Smooth muscle cell of the brain vasculature (primary cell): ENCODE measurements at regions not wholly inside any gene's neighbourhood (a gene's known extent, or its start where the extent isn't known, plus 50 kb on each side); places are given as distances from the start of the nearest gene placed in this dataset.
"Not testable (repeated sequence)": the region's sequence is repeated elsewhere in the genome, so short reads cannot be mapped to it uniquely, and the experiment has no call there.

Experiments
- DNase-seq: peaks from one replicate; pipeline ENCODE4 v3.0.0-alpha.2; 2012; ENCODE audit warnings: low read depth, low spot score

DNA sequence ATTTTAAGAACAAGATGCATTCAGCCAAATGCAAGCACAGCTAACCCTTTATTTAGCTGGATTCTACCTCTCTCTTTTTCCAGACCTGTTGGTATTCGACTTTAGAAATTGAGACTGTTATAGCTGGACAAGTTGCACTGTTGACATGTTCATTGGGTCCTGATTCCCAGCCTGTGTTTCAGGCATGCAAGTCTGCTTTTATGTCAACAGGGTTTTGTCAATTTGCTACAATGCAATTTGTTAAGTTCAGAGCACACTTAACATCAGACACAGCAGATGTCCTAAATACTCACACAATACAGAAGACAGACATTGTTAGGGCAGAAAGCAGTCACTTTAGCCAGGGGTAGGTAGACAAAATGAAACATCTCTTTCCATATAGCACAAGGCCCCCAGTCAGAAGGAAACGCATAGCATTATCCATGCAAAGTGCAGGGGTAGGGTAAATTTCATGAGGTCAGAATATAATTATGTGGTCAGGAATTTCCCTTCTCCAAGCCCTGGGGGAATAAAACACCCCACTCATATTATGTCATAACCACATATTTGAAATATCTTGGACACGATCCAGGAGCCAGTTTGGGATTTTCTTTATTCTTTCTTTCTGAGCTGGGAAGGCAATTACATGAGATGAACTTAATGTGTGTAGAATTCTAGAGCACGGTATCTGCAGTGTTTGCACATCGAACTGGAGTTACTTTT, 504.1 kb downstream of the NTRK3 start:
- DNase-seq: peak; percentile 36

DNA sequence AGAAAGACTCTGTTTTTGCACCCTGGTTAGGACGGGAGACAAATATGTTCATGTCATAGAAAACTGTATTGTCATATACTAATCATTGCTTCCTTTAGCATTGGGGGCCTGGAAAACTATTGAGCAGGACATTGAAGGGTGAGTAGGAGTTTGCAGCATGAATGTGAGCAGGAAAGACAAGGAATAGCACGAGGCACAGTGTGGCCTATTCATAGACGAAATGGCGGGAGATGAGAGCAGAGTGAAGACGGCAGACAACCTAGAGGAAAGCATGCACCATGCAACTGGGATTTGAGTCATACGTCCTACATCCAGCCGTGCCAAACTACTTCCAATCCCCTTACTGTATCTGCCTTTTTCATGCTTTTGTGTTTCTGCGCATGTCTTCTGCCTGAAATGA, 508.1 kb downstream of the NTRK3 start:
- DNase-seq: no peak

DNA sequence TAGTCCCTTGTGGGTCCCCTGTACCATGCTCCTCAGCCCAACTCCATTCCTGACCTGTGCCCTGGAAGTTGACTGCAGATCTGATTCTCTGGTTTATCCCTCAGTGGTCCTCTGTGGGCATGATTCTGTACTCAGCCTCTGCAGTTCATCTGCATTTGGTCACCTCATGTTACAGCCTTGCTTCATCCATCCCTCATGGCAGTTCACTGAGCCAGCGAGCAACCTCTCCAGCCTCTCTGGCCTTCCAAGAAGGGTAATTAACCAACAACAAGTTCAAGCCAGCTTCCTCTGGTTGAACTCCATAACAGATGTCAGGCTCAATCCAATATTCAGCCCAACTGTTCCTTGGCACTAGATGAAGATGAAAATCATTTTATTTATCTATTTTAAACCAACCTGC, 509.5 kb downstream of the NTRK3 start:
- no peak for DNase-seq

DNA sequence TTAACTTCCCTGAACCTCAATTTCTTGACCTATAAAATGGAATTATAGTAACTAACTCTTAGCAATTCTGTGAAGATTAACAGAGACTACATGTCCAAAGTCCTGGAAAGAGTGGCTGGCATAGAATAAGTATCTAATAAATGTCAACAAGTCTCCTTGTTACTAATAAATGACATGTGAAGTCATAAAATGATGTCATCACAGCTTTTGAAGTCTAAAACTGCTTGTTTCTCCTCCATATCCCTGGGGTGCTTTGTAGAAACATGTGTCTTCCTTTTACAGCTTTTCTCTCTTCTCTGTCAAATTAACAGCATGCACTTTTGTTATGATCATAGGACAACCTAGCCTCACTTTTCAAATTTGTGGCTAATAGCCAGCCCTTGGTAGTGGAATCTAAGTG, 510.2 kb downstream of the NTRK3 start:
- no peak for DNase-seq

DNA sequence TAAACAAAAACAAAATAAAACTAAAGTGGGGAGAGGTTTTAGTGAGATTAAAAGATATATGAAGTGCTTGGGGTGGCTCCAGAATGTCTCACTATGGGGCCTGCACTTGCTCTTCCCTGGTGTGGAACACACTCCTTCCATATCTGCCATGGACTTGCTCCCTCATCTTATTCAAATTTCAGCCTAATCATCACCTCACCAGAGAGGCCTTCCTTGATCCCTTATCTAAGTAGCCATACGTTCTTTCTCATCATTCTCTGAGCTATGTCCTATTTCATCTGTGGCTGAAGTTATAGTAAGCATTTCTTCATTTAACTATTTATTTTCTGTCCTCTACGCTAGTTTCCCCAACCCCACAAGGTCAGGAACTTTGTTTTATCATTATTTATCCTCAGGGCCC, 511.7 kb downstream of the NTRK3 start:
- DNase-seq: no peak

DNA sequence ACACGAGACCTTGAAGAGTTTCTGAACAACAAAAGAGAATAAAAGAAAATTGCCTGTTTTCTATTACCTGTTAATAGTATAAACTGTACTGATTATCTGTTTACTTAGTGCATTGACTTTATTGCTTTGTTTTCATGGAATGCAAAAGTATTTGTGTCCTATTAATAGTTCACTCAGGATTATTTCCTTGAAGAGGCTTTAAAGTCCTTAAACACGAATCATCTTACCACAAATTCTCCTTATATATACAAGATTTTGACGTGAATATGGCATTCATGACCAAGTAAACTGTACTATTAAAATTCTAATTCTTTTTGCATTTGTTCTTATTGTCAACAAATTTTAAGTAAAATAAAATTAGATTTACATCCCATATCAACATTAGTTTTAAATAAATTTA, 513.0 kb downstream of the NTRK3 start:
- DNase-seq: no peak

DNA sequence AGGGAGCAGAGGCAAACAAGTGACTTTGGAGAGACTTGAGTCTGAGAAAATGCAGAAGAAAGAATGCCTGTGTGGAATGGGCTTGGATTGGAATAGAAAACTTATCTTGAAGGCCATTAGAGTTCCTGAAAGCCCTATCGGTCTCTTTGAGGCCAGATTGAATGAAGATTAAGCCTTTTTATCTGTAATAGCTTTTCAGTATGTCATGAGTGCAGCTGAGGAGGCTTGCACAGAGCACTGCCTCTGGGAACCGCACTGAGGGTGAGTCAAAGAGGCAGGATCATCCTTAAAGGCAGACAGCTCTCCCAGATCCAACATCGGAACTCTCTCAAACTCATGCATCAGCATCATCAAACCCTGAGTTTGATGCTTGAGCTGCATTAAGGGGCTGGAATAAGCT, 515.2 kb downstream of the NTRK3 start:
- no peak for DNase-seq

DNA sequence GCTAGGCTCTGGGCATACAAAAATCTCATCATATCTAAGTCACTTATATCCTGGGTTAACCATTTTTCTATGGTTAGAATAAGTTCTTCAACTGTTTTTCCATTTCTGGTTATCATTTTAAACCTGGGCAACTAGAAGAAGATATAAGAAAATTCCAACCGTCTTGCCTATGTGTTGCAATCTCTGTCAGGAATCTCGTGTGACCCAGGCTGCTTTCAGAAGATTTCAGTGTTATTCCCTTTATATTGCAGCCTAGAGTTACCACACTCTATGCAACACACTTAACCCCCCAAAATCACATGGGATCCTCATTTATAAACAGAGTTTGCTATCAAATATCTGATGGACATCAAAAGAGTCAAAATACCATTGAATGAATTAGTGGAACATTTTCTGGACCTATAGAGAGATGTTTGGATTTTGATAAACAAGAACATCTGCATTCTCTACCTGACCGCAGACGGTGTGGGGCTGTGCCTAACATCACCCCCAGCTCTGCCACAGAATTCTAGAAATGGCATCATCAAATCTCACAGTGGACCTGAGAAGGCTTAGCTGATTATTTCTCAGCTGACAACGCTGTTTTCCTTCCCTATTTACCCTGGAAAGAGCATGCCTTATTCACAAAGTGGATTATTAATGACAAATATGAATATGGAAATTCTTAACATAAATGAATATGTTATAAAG, 515.7 kb downstream of the NTRK3 start:
- no peak for DNase-seq

DNA sequence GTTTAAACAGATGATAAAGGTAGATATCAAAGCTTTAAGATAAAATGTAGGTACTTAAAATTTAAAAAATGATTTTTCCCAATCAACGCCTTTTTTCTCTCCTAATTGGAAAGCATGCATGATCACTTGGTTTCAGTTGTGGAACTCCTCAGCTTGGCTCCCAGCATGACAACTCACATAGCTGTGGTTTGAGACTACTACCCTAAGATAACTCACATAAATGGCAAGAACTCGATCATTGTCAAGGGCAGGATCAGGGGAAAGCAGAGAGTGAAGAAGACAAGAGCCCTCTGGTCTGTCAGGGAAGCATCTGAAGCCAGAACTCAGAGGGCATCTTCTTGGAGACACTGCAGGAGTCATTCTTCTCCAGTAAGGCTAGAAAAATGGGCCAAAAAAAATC, 516.7 kb downstream of the NTRK3 start:
- no peak for DNase-seq

DNA sequence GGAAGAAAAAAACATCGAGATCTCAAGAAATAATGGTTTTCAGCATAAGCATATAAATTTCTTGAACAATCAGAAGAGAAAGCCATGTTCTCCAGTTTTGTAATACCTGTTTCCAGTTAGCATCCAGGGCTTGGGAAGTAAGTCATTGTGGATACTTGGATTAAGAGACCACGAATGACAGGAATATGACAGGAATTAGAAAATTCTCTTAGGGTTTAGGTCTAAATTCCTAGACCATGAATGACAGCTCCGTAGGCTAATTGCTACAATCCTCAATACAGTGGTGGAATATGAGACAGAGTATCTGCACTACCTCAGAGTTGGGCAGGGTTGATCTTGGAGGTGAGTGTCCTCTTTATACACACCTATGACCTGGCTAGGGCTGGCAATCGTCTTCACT, 517.5 kb downstream of the NTRK3 start:
- DNase-seq: no peak

DNA sequence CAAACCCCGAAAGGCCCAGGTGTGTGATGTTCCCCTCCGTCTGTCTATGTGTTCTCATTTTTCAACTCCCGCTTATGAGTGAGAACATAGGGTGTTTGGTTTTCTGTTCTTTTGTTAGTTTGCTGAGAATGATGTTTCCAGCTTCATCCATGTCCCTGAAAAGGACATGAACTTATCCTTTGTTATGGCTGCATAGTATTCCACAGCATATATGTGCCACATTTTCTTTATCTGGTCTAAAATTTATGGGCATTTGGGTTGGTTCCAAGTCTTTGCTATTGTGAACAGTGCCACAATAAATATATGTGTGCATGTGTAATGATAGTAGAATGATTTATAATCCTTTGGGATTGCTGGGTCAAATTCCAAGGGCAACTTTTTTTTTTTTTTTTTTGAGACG, 519.1 kb downstream of the NTRK3 start:
- DNase-seq: not testable (repeated sequence)

DNA sequence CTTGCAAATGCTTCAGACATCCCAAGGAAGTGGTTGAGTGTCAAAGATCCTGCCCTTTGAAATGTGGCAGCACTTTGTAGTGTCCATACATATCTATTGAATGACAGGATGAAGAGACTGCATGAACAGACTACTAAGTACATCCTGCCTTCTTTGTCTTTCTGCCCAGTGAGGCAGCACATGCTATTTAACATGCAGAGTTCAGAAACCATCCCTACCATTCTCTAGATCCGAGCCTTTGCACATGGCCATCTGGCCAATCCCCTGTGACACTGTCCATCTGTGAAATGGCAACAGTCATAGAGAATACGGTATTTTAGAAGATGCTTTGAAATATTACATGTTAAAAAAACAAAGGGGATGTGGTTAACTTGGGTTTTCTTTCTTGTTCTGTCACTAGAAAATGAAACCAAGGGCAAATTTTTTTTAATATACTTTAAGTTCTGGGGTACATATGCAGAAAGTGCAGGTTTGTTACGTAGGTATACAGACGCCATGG, 519.6 kb downstream of the NTRK3 start:
- DNase-seq: no peak

DNA sequence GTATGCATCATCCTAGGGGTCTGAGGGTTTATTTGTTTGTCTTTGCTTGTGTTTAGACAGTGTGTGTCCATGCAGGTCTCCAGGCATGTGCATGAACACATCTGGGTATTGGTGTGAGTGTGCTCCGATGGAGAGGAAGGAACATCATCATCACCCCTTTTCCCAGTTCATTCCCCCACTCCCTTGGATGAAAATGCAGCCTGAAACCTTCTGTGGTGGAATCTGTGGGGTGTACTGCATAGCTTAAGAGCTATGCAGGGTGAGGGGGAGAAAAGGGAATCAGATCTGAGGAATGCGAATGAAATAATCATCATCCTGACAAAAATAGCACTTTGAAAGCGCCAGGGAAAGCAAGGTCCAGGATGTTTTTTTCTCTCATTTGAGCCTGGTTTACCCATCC, 520.1 kb downstream of the NTRK3 start:
- DNase-seq: no peak

DNA sequence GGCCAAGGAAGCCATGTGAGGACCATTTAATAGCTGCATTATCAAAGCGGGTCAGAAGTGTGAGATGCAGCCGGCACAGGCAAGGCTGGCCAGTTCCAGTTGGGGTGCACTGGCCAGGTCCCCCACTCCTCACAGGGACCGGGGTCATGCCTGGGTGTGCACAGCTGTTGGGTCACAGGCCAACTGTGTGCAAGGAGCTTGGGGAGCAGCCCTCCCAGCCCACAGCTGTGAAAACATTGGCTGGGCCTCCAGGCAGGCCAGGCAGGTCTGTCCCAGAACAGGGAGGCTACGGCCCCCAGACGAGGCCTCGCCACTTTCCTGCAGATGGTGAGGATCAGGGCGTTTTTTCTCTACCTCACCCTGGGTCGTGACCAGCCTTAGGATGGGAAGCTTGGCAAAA, 521.0 kb downstream of the NTRK3 start:
- no peak for DNase-seq

DNA sequence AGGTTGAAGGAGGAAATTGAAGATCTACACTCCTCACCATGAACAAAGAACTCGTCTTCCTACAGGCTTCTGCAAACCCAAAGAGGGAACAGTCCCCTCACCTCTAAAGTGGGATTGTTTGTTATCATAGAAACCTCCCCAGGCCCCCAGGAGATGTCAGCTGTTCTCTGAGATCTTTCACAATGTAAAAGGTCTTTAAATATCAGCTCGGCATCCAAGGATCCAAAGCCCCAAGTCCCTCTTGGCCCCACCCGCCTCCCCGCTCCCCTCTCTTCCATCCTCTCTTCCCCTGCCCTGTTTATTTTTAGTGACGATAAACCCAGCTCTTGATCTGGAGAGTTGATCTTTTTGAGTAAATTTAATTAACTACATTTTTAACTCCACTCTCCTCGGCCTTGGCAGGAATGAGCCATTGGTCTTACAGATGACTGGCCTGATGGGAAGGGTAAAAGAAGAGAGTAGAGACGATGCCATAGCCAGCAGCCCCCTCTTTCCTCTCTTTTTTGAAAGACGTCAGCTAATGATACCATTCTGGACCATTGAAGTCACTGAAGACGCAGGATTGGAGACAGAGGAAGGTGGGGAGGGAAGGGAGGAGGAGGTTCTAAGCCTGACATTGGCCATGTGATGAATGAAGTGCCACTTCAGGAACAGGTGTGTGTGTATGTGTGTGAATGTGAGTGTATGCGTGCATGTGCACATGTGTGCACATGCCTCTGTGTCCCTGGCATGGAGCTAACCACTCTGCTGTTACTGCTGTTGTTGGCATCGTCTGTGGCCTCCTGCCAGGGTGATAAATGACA, 521.8 kb downstream of the NTRK3 start:
- DNase-seq: no peak

DNA sequence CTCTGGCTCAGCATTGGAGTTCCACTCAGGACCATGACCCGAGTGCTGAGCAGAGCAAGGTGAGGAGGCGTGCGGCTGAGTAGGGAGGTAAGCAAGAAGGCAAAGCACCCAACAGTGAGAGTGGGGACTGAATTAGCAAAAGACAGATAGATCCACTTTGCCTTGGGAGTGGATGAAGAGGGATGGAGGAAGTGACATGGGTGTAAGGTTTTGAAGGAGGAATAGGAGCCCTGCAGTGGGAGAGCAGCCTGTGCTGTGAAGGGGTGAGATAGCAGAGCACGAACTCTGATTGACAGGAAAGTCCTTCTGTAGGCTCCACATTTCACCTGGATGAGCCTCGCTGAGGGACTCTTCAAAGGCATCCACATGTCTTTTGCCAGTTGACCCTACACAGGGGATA, 522.6 kb downstream of the NTRK3 start:
- DNase-seq: no peak

DNA sequence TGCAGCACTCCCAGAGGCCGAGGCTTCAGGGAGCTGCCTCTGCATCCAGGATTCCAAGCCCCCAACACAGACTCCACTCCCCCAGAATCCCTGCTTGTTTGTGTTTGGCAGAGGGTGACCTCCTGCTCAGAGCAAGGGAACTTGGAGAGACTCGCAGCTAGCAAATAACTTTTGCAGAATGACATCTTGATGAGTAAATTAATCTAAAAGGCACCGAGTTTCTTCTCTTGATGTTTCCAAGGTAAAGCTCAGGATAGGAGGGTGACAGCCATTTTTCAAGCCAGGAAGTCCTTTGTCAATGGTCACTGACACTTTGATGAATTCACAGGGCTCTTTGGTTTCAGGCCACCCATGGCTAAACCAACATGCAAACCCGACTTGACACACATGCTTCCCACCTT, 523.0 kb downstream of the NTRK3 start:
- DNase-seq: no peak

DNA sequence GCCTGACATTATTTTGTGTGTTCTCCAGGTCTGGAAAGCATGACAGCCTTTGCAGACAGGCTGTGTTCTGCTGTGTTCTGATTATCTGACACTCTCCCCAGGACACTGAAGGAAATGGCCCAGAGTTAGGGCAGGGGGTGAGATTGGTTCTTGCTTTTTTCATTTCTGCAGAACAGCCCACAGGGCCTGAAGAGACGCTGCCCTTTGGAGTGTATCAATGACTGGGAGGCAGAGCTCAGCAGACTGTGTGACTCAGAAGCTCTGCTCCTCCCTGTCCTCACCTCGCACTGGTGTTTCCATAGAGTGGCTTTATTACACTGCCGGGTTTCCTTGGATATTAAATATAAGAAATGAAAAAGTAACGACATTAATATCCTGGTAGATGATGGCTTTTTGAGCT, 523.6 kb downstream of the NTRK3 start:
- no peak for DNase-seq

DNA sequence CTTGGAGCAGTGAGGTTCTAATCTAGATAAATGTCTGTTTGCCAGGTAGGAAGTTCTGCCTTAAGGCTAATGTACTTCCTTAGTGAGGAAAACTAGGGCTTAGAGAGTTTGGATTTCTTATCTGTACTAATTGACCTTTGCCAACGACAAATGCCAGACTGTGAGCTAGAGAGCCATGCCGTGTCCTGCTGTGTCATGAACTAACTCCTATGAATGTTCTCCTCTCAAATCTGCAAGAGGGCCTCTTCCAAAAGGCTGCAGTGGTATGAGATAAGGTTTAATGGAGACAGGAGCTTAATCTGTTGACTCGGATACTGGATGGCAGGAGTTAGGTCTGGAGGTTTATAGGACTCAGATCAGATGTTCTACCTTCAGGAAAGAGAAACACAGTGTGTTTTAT, 524.9 kb downstream of the NTRK3 start:
- DNase-seq: no peak

DNA sequence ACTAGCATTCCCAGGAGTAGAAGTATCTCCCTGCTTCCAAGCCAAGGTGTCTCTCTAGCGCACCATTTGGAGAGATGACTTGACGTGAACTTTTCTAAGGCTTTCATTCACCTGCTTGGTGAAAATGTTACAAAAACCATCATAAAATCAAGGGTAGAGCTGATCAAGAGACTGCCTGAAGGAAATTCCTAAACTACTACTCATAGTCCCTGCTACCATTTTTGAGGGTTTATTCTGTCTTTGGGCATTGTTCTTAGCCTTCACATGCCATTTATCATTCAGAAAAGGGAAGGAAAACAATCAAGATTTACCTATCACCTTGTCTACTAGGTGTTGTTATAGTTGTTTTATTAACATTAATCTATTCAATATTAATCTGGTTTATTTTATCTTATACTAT, 525.8 kb downstream of the NTRK3 start:
- DNase-seq: no peak

DNA sequence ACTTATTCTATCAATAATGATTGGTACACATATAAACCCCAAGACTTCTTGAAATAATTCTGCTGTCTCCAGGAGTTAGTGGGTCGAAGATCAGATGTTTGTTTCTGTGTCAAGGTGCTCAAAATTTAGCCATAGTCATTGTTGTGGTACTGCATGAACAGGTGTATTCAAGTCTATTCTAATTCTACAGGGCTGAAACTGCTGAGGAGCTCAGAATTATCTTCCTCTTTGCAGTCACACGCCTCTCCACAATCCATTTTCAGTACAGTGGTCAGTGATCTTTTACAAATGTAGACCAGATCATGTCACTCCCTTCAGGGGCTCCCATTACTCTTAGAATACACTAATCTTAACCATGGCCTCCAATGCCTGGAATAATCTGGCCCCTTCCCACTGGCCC, 527.5 kb downstream of the NTRK3 start:
- DNase-seq: no peak

DNA sequence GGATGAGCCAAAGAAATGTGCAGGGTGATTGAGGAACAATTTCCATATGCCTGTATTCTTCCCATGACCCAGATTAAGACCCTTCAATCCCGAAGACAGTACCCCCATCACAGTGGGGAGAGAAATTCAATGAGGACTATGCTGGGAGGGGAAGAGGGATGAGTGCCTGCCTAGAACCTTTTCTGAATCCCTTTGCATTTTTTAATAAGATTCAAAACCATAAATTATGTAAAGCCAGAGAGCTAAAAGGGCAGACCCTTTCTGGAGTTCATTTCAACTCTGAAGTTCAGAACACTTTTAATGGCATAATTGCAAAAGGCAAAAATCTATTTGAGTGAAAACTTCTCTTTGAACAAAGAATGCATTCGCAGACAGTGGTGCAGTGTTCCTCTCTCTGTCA, 529.5 kb downstream of the NTRK3 start:
- no peak for DNase-seq

DNA sequence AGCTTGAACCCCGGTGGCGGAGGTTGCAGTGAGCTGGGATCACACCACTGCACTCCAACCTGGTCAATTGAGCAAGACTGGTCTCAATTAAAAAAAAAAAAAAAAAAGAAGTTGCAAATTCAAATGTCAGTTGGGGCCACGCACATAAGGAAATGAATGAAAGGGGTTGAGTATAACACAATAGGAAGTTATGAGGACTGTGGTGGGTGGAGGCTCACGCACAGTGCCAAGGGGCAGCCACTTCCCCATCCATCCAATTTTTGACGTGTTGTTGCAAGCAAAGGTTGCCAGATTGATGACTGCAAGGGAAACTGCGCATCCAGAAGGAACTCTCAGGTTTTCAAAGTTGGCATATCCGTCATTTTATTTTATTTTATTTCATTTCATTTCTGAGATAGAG, 532.2 kb downstream of the NTRK3 start:
- no peak for DNase-seq
